Transverse colon (tissue), 4 donors: ENCODE measurements at regions not wholly inside any gene's neighbourhood (a gene's known extent, or its start where the extent isn't known, plus 50 kb on each side); places are given as distances from the start of the nearest gene placed in this dataset.

Experiments
- CTCF ChIP-seq, 5 experiments: fragments of 200-600 bp in 3 of 5; fragments of 450-650 bp in 2 of 5; sonication (generic) in 3 of 5; IDR thresholded peaks; 1 replicate in 2 of 5; 2 replicates in 3 of 5; pipeline ENCODE4 v1.5.1; 2016 to 2017; ENCODE audit warnings: antibody characterized with exemption in 5 of 5, inconsistent platforms in 3 of 5, mild to moderate bottlenecking in 2 of 5, moderate library complexity in 1 of 5
- EP300 ChIP-seq: sonication (generic); formaldehyde crosslinking; IDR thresholded peaks from one replicate; pipeline ENCODE4 v1.6.1; 2017; ENCODE audit warnings: antibody characterized with exemption, low read depth
- POLR2A ChIP-seq: fragments of 450-650 bp; IDR thresholded peaks from one replicate; pipeline ENCODE4 v1.6.1; 2016; ENCODE audit warnings: antibody characterized with exemption, mild to moderate bottlenecking, moderate library complexity
- POLR2AphosphoS5 ChIP-seq, 3 donors: sonication (generic); formaldehyde crosslinking; IDR thresholded peaks; one replicate each; pipeline ENCODE4 v1.6.1; 2016; ENCODE audit warnings: antibody characterized with exemption in 3 of 3

- no peak for TF ChIP-seq CTCF (IDR thresholded peaks at IDR 0.05)
- TF ChIP-seq POLR2AphosphoS5 (IDR thresholded peaks at IDR 0.05), result no peak
- TF ChIP-seq EP300, result no peak
- TF ChIP-seq POLR2A, result no peak
Measured at GRCh38 chr20:40956542-40957264, 71.9 kb upstream of the TOP1 start.
